ENCODE measurements at regions not wholly inside any gene's neighbourhood (a gene's known extent, or its start where the extent isn't known, plus 50 kb on each side); places are given as distances from the start of the nearest gene placed in this dataset.
"Not testable (repeated sequence)": the region's sequence is repeated elsewhere in the genome, so short reads cannot be mapped to it uniquely, and the experiment has no call there.

GRCh38 chr15:87706001-87706400 is 550.5 kb downstream of the NTRK3 start:
- H3K4me3 ChIP-seq (ENCODE audit: low read length): no peak overlapping the region
- no peak for TF ChIP-seq CTCF (conservative IDR thresholded peaks at IDR 0.05; ENCODE audit: low read depth, low read length)
- DNase-seq (ENCODE audit: low read depth): no peak

DNA sequence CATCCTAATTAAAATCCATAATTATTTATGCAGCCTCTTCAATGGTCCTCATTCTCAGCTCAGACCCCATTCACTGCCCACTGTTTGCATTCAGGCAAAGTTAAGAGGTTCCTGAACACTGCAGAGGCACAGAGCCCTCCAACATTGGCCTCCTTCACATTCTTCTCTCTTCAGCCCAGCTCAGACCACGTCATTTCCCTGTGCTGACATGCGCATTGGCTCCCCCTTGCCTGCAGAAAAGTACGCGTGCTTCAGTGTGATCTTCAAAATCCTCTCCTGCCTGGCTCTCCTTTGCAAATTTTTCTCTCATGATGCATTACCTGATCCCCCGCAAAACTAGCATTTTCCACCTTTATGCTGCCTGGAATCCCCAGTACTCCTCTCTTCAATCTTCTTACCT is 552.3 kb downstream of the NTRK3 start:
- no peak for TF ChIP-seq CTCF (conservative IDR thresholded peaks at IDR 0.05; ENCODE audit: low read depth, low read length)
- H3K4me3 ChIP-seq (ENCODE audit: low read length): no peak overlapping the region
- no peak for DNase-seq (ENCODE audit: low read depth)

- no peak for DNase-seq (ENCODE audit: low read depth)
- TF ChIP-seq CTCF (conservative IDR thresholded peaks at IDR 0.05; ENCODE audit: low read depth, low read length): no peak
- H3K4me3 ChIP-seq (ENCODE audit: low read length): no peak overlapping the region
Observed at GRCh38 chr15:87703327-87704111, 553.0 kb downstream of the NTRK3 start.

GRCh38 chr15:87702270-87702669 is 554.3 kb downstream of the NTRK3 start:
- H3K4me3 ChIP-seq (ENCODE audit: low read length): no peak overlapping the region
- DNase-seq (ENCODE audit: low read depth): no peak
- TF ChIP-seq CTCF (conservative IDR thresholded peaks at IDR 0.05; ENCODE audit: low read depth, low read length): no peak

- H3K4me3 ChIP-seq (ENCODE audit: low read length): not testable (repeated sequence)
Observed at GRCh38 chr15:87698467-87698866, 558.1 kb downstream of the NTRK3 start.

GRCh38 chr15:87689716-87690115 is 566.8 kb downstream of the NTRK3 start:
- no peak for DNase-seq (ENCODE audit: low read depth)
- no peak for TF ChIP-seq CTCF (conservative IDR thresholded peaks at IDR 0.05; ENCODE audit: low read depth, low read length)
- H3K4me3 ChIP-seq (ENCODE audit: low read length): no peak overlapping the region

More at GRCh38 chr15:87698467-87698866, 558.1 kb downstream of the NTRK3 start:
- not testable (repeated sequence) for DNase-seq (ENCODE audit: low read depth)

GRCh38 chr15:87687523-87687870 is 569.0 kb downstream of the NTRK3 start:
- no peak for TF ChIP-seq CTCF (conservative IDR thresholded peaks at IDR 0.05; ENCODE audit: low read depth, low read length)
- no peak for DNase-seq (ENCODE audit: low read depth)
- H3K4me3 ChIP-seq (ENCODE audit: low read length): no peak overlapping the region
